Loucy (cell line): ENCODE measurements at regions not wholly inside any gene's neighbourhood (a gene's known extent, or its start where the extent isn't known, plus 50 kb on each side); places are given as distances from the start of the nearest gene placed in this dataset.

Experiments
- CTCF ChIP-seq: fragments of 200-600 bp; sonication (generic); conservative IDR thresholded peaks from 2 replicates; pipeline ENCODE4 v1.5.1; 2014; ENCODE audit warnings: mild to moderate bottlenecking, antibody characterized with exemption, low read length
- EZH2phosphoT487 ChIP-seq: fragments of 200-600 bp; IDR thresholded peaks from 2 replicates; pipeline ENCODE4 v1.6.1; 2018; ENCODE audit warnings: antibody characterized with exemption, mild to moderate bottlenecking, moderate library complexity, borderline replicate concordance

DNA sequence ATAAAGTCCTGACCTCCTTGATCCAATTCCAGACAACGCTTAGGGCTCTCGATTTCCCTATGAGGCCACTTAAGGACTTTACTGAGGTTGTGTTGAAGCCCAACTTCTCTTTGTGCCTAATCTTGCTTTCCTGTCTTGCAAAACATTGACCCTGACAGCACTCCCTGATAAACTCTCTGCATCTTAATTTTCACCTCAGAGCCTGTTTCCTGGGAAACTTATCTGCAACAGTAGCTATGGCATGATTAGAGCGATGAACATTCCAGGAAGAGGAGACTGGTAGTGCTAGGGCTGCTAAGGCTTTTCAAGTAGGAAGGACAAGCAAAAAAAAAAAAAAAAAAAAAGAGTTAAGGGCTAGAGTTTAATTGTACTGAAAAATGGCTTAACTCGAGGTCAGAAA is 118.9 kb downstream of the RGS21 start:
- TF ChIP-seq CTCF (no peak), EZH2phosphoT487 (no peak)
